Sigmoid colon (tissue), 4 donors: ENCODE measurements at regions not wholly inside any gene's neighbourhood (a gene's known extent, or its start where the extent isn't known, plus 50 kb on each side); places are given as distances from the start of the nearest gene placed in this dataset.

Experiments used
- CTCF ChIP-seq, 4 experiments: fragments of 450-650 bp in 3 of 4; fragments of 200-600 bp in 1 of 4; IDR thresholded peaks; one replicate each; pipeline ENCODE4 v1.5.1; 2016 to 2019; ENCODE audit warnings: antibody characterized with exemption in 4 of 4, mild to moderate bottlenecking in 3 of 4, moderate library complexity in 2 of 4
- EP300 ChIP-seq, 4 donors: sonication (generic); formaldehyde crosslinking; IDR thresholded peaks; one replicate each; pipeline ENCODE4 v1.6.1; 2017; ENCODE audit warnings: antibody characterized with exemption in 4 of 4
- POLR2A ChIP-seq, 2 donors: fragments of 450-650 bp; IDR thresholded peaks; one replicate each; pipeline ENCODE4 v1.6.1; 2016; ENCODE audit warnings: antibody characterized with exemption in 2 of 2, mild to moderate bottlenecking in 2 of 2, moderate library complexity in 2 of 2
- POLR2AphosphoS5 ChIP-seq, 4 donors: sonication (generic); formaldehyde crosslinking; IDR thresholded peaks; one replicate each; pipeline ENCODE4 v1.6.1; 2017; ENCODE audit warnings: antibody characterized with exemption in 4 of 4

- TF ChIP-seq POLR2AphosphoS5 (IDR thresholded peaks at IDR 0.05), result no peak
- no peak for TF ChIP-seq CTCF (IDR thresholded peaks at IDR 0.05)
- no peak for TF ChIP-seq EP300 (IDR thresholded peaks at IDR 0.05)
- TF ChIP-seq POLR2A (IDR thresholded peaks at IDR 0.05), result no peak
These were observed 109.5 kb upstream of the CIBAR2 start for GRCh38 chr16:85221771-85222154.
